KMS-11 (cell line): ENCODE measurements at regions not wholly inside any gene's neighbourhood (a gene's known extent, or its start where the extent isn't known, plus 50 kb on each side); places are given as distances from the start of the nearest gene placed in this dataset.
"Not testable (repeated sequence)": the region's sequence is repeated elsewhere in the genome, so short reads cannot be mapped to it uniquely, and the experiment has no call there.

Experiments
- H2AFZ ChIP-seq: fragments of 200-600 bp; sonication (generic); 2 replicates; pipeline ENCODE4 v1.6.1; 2016; ENCODE audit warnings: antibody characterized with exemption, mixed run types, low read depth
- H3K27ac ChIP-seq: fragments of 200-600 bp; sonication (generic); 2 replicates; pipeline ENCODE4 v1.6.1; 2016; ENCODE audit warnings: mild to moderate bottlenecking, mixed run types
- H3K27me3 ChIP-seq: fragments of 200-600 bp; sonication (generic); 2 replicates; pipeline ENCODE4 v1.6.1; 2017; ENCODE audit warnings: mild to moderate bottlenecking, low read depth, mixed run types, moderate library complexity; ENCODE audit not compliant: insufficient read depth
- H3K36me3 ChIP-seq: fragments of 200-600 bp; sonication (generic); 2 replicates; pipeline ENCODE4 v1.6.1; 2017; ENCODE audit warnings: mild to moderate bottlenecking, mixed run types; ENCODE audit not compliant: insufficient read depth
- H3K4me1 ChIP-seq: fragments of 200-600 bp; sonication (generic); 2 replicates; pipeline ENCODE4 v1.6.1; 2016; ENCODE audit warnings: mild to moderate bottlenecking, low read depth, mixed run types; ENCODE audit not compliant: poor library complexity, severe bottlenecking
- H3K4me2 ChIP-seq: fragments of 200-600 bp; sonication (generic); 2 replicates; pipeline ENCODE4 v1.7.0; 2016; ENCODE audit warnings: mild to moderate bottlenecking, mixed run types
- H3K4me3 ChIP-seq: fragments of 200-600 bp; sonication (generic); IDR thresholded peaks from 2 replicates; pipeline ENCODE4 v1.6.1; 2017; ENCODE audit warnings: low read depth, low read length, mixed read lengths; ENCODE audit not compliant: insufficient read depth
- H3K79me2 ChIP-seq: fragments of 200-600 bp; sonication (generic); 2 replicates; pipeline ENCODE4 v1.6.1; 2016; ENCODE audit warnings: low read depth, mixed run types; ENCODE audit not compliant: insufficient read depth
- H3K9ac ChIP-seq: fragments of 200-600 bp; sonication (generic); 2 replicates; pipeline ENCODE4 v1.6.1; 2016; ENCODE audit warnings: mild to moderate bottlenecking, mixed run types
- H4K20me1 ChIP-seq: fragments of 200-600 bp; sonication (generic); 2 replicates; pipeline ENCODE4 v1.6.1; 2016; ENCODE audit warnings: mild to moderate bottlenecking, mixed run types; ENCODE audit not compliant: insufficient read depth
- CTCF ChIP-seq: fragments of 200-600 bp; sonication (generic); conservative IDR thresholded peaks from 2 replicates; pipeline ENCODE4 v1.6.1; 2017; ENCODE audit warnings: low read depth, mild to moderate bottlenecking, antibody characterized with exemption, low read length, moderate library complexity, mixed read lengths

- Histone ChIP-seq H3K27ac (no peak overlapping the region), H3K4me2 (no peak overlapping the region), H3K4me1 (no peaks in the 10 kb centered on the region), H2AFZ (no peak overlapping the region), H4K20me1 (no peaks in the 10 kb centered on the region), H3K4me3 (no peak overlapping the region), H3K9ac (no peak overlapping the region), H3K27me3 (no peaks in the 10 kb centered on the region), H3K79me2 (no peaks in the 10 kb centered on the region), H3K36me3 (no peaks in the 10 kb centered on the region)
- no peak for TF ChIP-seq CTCF
These were observed 526.7 kb downstream of the PCDH7 start for GRCh38 chr4:31246856-31247255.

- Histone ChIP-seq H3K9ac (no peak overlapping the region), H4K20me1 (no peaks in the 10 kb centered on the region), H2AFZ (no peak overlapping the region), H3K4me3 (no peak overlapping the region), H3K79me2 (no peaks in the 10 kb centered on the region), H3K4me1 (no peaks in the 10 kb centered on the region), H3K27me3 (no peaks in the 10 kb centered on the region), H3K27ac (no peak overlapping the region), H3K4me2 (no peak overlapping the region), H3K36me3 (no peaks in the 10 kb centered on the region)
- no peak for TF ChIP-seq CTCF
These were observed 539.0 kb downstream of the PCDH7 start for GRCh38 chr4:31259119-31259518.

GRCh38 chr4:31261632-31262031, 541.5 kb downstream of the PCDH7 start:
- no peak for TF ChIP-seq CTCF
- no peaks in the 10 kb centered on the region for H3K79me2 ChIP-seq
- no peaks in the 10 kb centered on the region for H3K27me3 ChIP-seq
- H3K9ac ChIP-seq, result no peak overlapping the region
- H2AFZ ChIP-seq, result no peak overlapping the region
- H3K27ac ChIP-seq, result no peak overlapping the region
- H3K4me3 ChIP-seq, result no peak overlapping the region
- H3K4me2 ChIP-seq, result no peak overlapping the region
- H3K4me1 ChIP-seq, result no peaks in the 10 kb centered on the region
- no peaks in the 10 kb centered on the region for H3K36me3 ChIP-seq
- no peaks in the 10 kb centered on the region for H4K20me1 ChIP-seq

- H4K20me1 ChIP-seq, H3K79me2 ChIP-seq, H3K4me2 ChIP-seq, H3K27ac ChIP-seq, H3K9ac ChIP-seq, H3K27me3 ChIP-seq, H2AFZ ChIP-seq, H3K4me1 ChIP-seq, H3K4me3 ChIP-seq, H3K36me3 ChIP-seq: not testable (repeated sequence)
These were observed 545.9 kb downstream of the PCDH7 start for GRCh38 chr4:31266094-31266493.

- H3K4me3 ChIP-seq, result no peak overlapping the region
- H4K20me1 ChIP-seq, result no peaks in the 10 kb centered on the region
- no peak overlapping the region for H3K9ac ChIP-seq
- no peaks in the 10 kb centered on the region for H3K36me3 ChIP-seq
- H3K4me1 ChIP-seq, result no peaks in the 10 kb centered on the region
- H3K79me2 ChIP-seq, result no peaks in the 10 kb centered on the region
- no peak overlapping the region for H2AFZ ChIP-seq
- H3K4me2 ChIP-seq, result no peak overlapping the region
- TF ChIP-seq CTCF, result no peak
- H3K27ac ChIP-seq, result no peak overlapping the region
- H3K27me3 ChIP-seq, result no peaks in the 10 kb centered on the region
These were observed 552.3 kb downstream of the PCDH7 start for GRCh38 chr4:31272331-31273061.
